ENCODE measurements at regions not wholly inside any gene's neighbourhood (a gene's known extent, or its start where the extent isn't known, plus 50 kb on each side); places are given as distances from the start of the nearest gene placed in this dataset.

DNA sequence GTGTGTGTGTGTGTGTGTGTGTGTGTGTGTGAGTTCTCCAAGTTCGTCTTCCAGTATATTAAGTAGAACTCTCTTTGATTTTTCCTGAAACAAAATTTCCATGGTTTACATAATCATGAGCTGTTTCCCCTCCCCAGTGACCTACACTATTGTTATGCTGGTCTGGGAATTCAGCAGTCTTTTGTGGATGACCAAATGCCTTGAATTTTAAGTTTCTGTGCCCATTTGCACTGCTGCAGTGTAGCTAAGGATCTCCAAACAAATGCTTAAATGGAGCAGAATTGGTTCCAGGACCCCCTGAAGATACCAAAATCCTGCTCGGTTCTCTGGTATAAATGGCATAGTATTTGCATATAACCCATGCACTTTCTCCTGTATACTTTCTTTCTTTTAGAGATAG is 77.2 kb upstream of the SLC34A2 start:
- no peak overlapping the region for H3K4me3 ChIP-seq (ENCODE audit: low read depth, low read length)
- in situ Hi-C loops (cut with HindIII; ENCODE audit: low sequenced_read_pairs), result loop anchor here (10.0 kb wide), 1 partner anchor 66 kb away; no protein-coding TSS in a partner anchor
- TF ChIP-seq, protein P1, sequence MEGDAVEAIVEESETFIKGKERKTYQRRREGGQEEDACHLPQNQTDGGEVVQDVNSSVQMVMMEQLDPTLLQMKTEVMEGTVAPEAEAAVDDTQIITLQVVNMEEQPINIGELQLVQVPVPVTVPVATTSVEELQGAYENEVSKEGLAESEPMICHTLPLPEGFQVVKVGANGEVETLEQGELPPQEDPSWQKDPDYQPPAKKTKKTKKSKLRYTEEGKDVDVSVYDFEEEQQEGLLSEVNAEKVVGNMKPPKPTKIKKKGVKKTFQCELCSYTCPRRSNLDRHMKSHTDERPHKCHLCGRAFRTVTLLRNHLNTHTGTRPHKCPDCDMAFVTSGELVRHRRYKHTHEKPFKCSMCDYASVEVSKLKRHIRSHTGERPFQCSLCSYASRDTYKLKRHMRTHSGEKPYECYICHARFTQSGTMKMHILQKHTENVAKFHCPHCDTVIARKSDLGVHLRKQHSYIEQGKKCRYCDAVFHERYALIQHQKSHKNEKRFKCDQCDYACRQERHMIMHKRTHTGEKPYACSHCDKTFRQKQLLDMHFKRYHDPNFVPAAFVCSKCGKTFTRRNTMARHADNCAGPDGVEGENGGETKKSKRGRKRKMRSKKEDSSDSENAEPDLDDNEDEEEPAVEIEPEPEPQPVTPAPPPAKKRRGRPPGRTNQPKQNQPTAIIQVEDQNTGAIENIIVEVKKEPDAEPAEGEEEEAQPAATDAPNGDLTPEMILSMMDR (IDR thresholded peaks at IDR 0.05; ENCODE audit: low read depth, low read length, missing control alignments), result no peak
- no peak for DNase-seq (ENCODE audit: low read depth)

DNA sequence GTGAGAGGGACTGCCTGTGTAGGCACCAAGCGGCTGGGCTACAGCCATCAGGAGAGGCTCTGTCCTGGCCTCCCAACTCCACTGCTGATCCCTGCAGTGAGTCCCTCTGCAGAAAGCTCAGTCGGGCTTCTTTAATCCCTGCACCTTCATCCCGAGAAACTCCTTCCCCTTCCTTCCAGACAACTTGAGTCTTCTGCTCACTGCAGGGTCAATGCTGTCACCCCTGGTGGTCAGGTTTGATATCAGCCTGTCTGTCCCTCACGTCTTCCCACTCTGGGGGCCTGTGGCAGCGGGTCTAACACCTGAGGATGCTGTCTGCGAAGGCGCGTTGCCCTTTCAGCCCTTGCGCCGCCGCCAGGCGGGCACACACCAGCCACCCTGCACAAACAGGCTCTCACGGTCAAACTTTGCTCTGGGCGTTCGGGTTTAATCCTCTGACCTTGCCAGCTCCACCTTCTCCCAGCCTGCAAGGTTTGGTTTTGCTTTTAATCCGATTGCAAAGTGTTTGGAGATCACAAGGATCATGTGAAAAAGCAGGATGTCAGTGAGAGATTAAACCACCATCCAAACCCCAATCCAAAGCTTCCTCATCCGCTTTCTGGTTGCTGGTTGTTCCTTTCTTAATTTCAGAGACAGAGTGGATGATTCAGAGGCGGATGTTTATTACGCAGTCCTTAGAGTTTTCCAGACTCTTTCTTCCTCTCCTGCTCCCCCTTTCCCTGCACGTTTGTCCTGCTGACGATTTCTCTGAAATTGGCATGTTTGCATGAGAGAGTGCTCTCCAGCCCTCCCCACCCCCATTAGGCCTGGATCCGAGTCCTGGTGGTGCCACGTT is 74.8 kb upstream of the SLC34A2 start:
- no peak overlapping the region for H3K4me3 ChIP-seq (ENCODE audit: low read depth, low read length)
- DNase-seq (ENCODE audit: low read depth), result no peak
- in situ Hi-C loops (cut with HindIII; ENCODE audit: low sequenced_read_pairs), result no loop called here
- TF ChIP-seq, protein P1 (IDR thresholded peaks at IDR 0.05; ENCODE audit: low read depth, low read length, missing control alignments), result no peak

DNA sequence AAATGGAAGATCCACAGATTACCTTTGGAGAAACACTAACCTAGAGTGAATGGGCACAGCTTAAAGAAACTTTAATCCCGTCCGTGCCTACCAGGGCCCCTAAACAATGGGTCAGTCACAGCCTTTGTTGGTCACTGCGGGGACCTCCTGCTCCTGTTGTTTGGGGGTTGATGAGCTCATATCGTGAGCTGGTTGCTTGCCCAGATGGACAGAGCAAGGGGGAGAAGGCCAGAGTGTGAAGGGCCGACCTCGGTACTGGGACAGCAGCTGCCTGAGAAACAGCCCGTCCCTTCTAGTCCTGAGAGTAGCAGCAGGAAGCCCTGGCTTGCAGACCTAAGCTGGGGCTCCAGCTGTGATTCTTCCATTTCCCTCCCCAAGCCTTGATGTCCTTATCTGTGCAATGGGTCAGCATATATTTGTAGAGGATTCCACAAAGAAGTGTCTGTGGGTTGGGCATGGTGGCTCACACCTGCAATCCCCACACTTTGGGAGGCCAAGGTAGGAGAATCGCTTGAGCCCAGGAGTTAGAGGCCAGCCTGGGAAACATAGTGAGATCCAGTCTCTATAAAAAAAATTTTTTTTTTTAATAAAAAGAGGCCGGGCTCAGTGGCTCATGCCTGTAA is 69.6 kb upstream of the SLC34A2 start:
- in situ Hi-C loops (cut with HindIII; ENCODE audit: low sequenced_read_pairs), result no loop called here
- TF ChIP-seq, protein P1 (IDR thresholded peaks at IDR 0.05; ENCODE audit: low read depth, low read length, missing control alignments), result no peak
- H3K4me3 ChIP-seq (ENCODE audit: low read depth, low read length), result no peak overlapping the region

DNA sequence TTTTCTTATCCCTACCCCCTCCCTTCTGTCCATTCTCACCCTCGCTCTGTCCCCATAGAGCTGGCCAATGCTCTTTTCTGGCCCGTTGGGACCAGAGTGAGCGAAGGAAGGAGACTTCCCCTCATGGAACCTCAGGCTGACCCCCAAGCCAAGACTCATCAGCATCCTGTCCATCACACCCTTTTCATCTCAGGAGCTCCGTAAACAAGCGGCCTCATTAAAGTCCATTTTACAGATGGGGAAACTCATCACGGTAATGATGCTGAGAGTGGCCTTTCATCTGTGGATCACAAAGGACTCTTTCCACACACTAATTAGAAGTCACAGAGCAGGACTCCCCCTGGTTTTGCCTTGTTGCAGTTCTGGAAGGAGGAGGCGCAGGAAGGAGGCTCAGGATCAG is 67.4 kb upstream of the SLC34A2 start:
- no peak for DNase-seq (ENCODE audit: low read depth)
- in situ Hi-C loops (cut with HindIII; ENCODE audit: low sequenced_read_pairs), result no loop called here
- TF ChIP-seq, protein P1 (IDR thresholded peaks at IDR 0.05; ENCODE audit: low read depth, low read length, missing control alignments), result no peak
- no peak overlapping the region for H3K4me3 ChIP-seq (ENCODE audit: low read depth, low read length)

More for the DNA sequence above, 69.6 kb upstream of the SLC34A2 start:
- DNase-seq (ENCODE audit: low read depth), result no peak

DNA sequence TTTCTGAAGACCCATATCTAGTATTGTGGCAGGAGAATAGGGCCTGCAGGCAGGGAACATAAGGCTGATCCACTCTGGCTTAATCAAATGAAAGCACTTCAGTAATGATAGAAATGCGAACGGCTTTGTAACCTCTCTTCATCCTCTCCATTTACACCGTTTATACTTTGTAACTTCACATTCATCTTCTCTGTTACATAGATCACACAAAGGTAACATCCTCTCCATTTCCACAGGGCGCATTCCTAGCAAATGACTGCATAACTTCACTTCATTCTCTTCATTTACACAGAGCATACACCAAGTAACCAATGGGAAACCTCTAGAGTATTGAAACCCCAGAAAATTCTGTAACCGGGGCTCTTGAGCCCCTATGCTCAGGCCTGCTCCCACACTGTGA is 65.5 kb upstream of the SLC34A2 start:
- TF ChIP-seq, protein P1 (IDR thresholded peaks at IDR 0.05; ENCODE audit: low read depth, low read length, missing control alignments), result no peak
- DNase-seq (ENCODE audit: low read depth), result no peak
- H3K4me3 ChIP-seq (ENCODE audit: low read depth, low read length), result no peak overlapping the region
- in situ Hi-C loops (cut with HindIII; ENCODE audit: low sequenced_read_pairs), result no loop called here

DNA sequence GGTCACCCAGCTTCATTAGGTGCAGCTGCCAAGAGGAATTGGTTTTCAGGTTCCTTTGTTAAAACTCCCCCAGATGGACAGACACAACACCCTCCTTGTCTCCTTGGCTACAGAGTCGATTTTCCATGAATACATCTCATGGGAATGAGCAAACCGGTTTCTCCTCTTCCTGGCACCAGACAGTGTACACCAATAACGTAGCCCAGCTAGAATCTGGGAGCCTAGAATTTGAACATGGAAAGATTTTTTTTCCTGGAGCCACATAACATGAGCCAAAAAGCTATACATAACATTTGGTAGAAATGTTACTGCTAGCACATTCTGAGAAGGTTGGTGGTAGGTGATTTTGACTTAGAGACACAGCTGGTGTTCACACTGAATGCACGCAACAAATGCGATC is 62.9 kb upstream of the SLC34A2 start:
- H3K4me3 ChIP-seq (ENCODE audit: low read depth, low read length), result no peak overlapping the region
- TF ChIP-seq, protein P1 (IDR thresholded peaks at IDR 0.05; ENCODE audit: low read depth, low read length, missing control alignments), result no peak
- no peak for DNase-seq (ENCODE audit: low read depth)
- in situ Hi-C loops (cut with HindIII; ENCODE audit: low sequenced_read_pairs), result no loop called here
